ENCODE measurements at regions not wholly inside any gene's neighbourhood (a gene's known extent, or its start where the extent isn't known, plus 50 kb on each side); places are given as distances from the start of the nearest gene placed in this dataset.
"Not testable (repeated sequence)": the region's sequence is repeated elsewhere in the genome, so short reads cannot be mapped to it uniquely, and the experiment has no call there.

DNA sequence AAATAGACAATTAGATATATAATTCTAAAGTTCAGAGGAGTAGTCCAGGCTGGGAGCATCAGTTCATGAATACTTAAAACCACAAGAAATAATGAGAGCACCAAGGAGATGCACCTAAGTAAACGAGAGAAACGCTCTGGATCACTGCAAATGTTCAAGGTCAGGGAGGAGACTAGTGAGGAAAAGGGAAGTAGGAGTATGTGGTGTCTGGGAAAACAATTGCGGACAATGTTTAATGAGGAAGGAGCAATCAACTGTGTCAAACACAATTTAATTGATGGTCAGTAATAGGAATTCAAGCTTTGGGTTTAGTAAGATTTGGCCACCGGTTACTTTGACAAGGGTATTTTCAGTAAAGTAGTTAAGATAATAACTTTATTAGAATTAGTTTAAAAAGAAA lies 652.2 kb downstream of the DACH1 start:
- no peak for DNase-seq (ENCODE audit: low spot score)

GRCh38 chr13:71214357-71214756 lies 652.6 kb downstream of the DACH1 start:
- DNase-seq (ENCODE audit: low spot score): no peak

DNA sequence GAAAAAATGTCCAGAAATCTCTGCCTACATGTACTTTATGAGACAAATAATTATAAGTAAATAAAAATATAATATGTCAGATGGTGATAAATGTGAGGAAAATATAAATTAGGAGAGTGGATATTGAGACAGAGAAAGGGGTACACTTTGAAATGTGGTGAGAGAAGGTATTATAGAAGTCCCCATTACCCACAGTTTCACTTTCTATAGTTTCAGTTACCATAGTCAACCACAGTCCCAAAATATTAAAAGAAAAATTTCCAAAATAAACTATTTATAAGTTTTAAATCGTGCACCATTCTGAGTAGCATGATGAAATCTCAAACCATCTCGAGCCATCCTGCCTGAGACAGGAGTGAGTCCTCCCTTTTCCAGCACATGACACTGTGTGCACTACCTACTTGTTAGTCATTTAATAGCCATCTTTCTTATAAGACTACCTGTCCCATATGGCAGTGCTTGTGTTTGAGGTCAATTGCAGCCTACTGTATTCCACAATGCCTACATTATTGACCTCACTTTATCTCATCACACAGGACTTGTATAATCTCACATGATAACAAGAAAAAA lies 653.7 kb downstream of the DACH1 start:
- no peak for DNase-seq (ENCODE audit: low spot score)

DNA sequence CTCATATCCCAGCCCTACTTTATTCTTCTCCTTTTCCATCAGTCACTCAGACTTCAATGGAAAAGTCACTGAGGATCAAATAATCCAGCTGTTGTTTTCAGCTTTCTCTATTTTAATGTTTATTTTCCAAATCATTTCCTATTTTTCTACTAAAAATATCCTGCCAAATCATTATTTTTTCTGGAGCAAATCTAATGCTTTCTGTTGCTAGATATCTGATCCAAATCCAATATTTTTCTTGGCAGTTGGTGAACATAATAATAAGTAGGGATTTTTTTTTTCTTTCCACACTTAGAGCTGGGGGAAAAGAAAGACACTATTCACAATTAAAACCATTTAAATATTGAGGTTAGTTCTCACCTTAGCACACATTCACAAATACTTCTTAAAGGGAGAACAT lies 656.1 kb downstream of the DACH1 start:
- no peak for DNase-seq (ENCODE audit: low spot score)

DNA sequence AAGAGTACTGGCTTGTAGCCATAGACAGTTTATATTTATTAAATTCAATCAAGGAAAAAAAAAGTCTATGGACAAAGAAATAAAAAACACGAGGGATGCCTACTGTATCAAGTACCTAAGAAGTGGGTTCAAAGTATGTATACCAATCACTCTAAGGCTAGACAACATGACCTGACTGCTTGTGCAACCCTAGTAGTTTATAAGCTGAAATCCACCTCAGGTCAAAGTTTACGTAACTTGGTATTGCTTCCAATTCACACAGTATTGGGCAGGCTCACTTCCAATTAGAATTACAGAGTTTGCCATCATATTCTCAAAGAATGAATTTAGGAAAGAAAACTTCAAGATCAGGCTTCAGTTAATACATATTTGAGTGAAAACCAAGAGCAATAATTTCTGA lies 657.8 kb downstream of the DACH1 start:
- no peak for DNase-seq (ENCODE audit: low spot score)

DNA sequence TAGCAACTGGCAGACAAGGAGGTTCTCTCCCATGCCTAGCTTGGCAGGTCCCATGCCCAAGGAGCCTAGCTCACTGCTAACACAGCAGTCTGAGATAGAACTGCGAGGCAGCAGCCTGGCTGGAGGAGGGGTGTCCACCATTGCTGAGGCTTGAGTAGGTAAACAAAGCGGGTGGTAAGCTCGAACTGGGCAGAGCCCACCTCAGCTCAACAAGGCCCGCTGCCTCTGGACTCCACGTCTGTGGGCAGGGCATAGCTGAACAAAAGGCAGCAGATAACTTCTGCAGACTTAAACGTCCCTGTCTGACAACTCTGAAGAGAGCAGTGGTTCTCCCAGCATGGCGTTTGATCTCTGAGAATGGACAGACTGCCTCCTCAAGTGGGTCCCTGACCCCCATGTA lies 682.4 kb downstream of the DACH1 start:
- not testable (repeated sequence) for DNase-seq (ENCODE audit: low spot score)

DNA sequence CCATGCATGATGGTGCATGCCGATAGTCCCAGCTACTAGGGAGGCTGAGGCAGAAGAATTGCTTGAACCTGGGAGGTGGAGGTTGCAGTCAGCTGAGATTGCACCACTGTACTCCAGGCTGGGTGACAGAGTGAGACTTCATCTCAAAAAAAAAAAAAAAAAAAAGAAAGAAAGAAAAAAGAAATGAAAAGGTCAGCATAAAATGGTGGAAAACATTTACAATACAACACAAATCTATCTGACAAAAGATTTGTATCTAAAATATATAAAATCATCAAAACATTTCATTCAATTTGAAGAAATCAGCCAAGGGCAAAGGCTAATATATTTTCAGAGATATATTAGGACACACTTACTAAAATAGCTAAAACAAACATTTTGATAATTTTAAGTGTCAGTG lies 683.7 kb downstream of the DACH1 start:
- not testable (repeated sequence) for DNase-seq (ENCODE audit: low spot score)

DNA sequence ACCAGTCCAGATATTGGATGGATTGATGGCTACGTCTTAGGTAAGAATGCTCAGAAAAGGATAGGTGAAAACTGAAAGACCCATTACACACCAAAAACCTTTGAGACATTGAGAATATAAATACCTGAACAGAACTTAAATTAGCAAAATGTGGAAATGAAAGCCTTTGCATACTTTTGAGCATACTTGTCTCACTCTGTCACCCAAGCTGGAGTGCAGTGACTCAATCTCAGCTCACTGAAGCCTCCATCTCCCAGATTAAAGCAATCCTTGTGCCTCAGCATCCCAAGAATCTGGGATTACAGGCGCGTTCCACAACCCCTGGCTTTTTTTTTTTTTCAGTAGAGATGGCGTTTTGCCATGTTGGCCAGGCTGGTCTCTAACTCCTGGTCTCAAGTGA lies 695.3 kb downstream of the DACH1 start:
- DNase-seq (ENCODE audit: low spot score): no peak

- no peak for DNase-seq (ENCODE audit: low spot score)
Observed at GRCh38 chr13:71169180-71169579, 697.8 kb downstream of the DACH1 start.

GRCh38 chr13:71156550-71156949 lies 710.5 kb downstream of the DACH1 start:
- no peak for DNase-seq (ENCODE audit: low spot score)

GRCh38 chr13:71149498-71150363 lies 717.3 kb downstream of the DACH1 start:
- no peak for DNase-seq (ENCODE audit: low spot score)

GRCh38 chr13:71149046-71149445 lies 718.0 kb downstream of the DACH1 start:
- no peak for DNase-seq (ENCODE audit: low spot score)

DNA sequence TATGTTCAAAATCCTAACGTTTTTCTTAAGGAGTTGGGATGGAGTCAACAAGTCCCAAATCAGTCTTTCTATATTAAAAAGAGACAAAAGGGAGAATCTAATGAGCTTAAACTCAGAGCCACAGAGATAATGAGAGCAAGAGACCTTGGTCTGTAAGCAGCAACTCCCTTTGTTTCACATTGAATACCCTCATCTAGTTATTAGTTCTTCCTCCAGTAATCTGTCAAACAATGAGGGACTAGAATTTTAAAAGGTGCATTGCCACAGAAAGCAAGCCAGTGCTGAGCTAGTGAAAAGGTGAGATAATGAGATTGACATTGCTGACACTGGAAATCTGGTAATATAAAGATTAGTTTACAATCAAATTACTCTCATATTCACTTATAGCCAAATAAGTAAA lies 718.6 kb downstream of the DACH1 start:
- DNase-seq (ENCODE audit: low spot score): no peak

- DNase-seq (ENCODE audit: low spot score): no peak
Observed at GRCh38 chr13:71144883-71145282, 722.1 kb downstream of the DACH1 start.

DNA sequence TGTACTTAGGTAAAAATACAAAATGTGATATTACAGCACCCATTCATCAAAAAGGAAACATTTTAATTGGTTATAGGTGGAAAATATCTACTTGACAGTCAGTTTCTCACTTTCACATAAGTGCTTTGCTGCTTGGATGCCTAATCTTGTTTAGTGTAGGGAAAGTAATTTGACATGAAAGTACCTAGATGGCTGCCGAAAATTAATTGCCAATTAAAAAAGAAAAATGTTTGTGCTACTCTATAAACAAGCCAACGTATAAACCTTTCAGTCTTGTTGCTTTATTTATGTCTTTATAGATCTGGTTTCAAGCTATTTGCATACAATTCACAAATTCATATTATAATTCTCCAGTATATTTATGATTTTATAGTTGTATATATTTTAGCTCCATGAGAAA lies 729.9 kb downstream of the DACH1 start:
- DNase-seq (ENCODE audit: low spot score): no peak

DNA sequence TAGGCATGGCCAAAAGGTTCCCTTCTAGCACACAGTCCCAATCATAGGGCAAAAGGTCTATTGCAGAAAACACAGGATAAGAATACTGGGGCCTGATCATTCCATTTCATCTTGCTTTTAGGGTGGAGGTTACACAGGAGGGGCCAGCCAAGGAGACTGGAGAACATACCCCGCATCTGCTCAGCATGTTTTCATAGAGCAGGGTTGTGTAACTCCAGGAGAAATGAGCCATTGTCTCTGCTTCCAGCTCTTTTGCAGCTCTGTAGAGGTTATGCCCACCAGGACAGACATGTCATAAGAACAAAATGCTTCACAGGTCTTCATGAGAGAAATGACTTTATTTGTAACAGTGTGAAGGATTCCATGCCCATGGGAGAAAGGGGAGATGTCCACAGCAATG lies 742.8 kb downstream of the DACH1 start:
- no peak for DNase-seq (ENCODE audit: low spot score)

DNA sequence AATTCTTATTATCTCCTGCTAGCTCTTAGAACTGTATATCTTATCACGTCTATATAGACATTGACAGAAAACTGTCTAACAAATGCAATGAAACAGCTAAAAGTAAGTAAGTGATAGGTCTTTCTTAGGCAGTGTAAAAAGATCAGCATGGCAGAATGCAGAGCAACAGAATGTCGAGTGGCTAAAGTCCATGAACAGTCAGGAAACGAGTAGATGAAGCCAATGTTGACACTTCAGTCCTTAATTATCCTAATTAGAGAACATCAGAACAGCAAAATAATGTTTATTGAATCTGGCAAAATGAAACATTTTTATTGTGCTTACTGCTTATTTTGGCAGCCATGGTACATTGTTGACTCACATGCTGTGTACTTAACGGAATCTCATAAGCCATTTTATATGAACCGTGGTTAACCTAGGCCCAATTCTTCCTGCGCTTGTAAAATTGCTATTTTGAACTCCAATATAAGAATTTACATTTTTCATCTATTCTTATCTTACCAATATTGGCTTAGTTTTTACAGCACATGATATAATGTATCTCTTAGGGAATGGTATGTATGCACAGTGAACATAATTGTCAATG lies 748.1 kb downstream of the DACH1 start:
- DNase-seq (ENCODE audit: low spot score): no peak

DNA sequence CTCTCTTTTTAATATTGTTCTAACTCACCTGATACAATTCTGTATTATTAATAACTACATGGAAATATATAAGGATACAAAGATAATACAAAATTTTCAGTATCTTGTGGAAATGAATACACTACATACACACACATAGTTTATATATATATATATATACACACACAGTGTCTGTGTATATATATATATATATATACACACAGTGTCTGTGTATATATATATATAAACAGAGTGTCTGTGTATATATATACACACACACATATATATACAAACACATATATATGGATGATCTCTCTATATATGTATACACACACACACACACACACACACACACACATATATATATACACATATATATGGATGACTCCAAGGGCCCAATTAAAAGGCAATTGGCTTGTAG lies 749.1 kb downstream of the DACH1 start:
- DNase-seq (ENCODE audit: low spot score): no peak

DNA sequence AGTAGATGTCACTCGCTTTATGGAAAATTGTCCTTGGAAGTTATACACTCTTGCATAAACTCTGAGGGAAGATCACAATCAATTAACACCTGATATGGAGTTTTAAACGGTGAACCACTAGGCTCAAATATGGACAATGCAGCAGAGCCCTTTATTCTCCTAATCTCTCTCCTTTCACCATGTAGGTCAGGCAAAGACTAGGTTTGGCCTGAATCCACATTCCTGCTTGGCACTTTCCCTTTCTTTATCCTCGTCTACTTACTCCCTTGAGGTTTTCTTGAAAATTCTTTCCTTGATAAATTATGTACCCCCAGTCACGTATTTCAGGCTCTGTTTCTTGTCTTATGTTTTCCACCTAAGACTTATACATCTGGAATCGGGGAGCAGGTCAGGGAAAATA lies 751.7 kb downstream of the DACH1 start:
- no peak for DNase-seq (ENCODE audit: low spot score)

- DNase-seq (ENCODE audit: low spot score): no peak
Observed at GRCh38 chr13:71096421-71096820, 770.6 kb downstream of the DACH1 start.

- no peak for DNase-seq (ENCODE audit: low spot score)
Observed at GRCh38 chr13:71090990-71091389, 776.0 kb downstream of the DACH1 start.

GRCh38 chr13:71089056-71089455 lies 777.9 kb downstream of the DACH1 start:
- DNase-seq (ENCODE audit: low spot score): no peak

DNA sequence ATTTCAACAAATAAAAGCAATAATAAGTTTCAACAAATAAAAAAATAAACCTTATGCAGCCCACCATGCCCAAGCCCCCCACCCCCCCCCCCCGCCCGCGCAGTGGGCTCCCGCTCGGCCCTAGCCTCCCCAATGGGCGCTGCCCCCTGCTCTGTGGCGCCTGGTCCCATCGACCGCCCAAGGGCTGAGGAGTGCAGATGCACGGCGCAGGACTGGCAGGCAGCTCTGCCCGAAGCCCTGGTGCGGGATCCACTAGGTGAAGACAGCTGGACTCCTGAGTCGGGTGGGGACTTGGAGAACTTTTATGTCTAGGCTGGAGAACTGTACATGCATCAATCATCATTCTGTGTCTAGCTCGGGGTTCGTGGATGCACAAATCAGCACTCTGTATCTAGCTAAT lies 779.6 kb downstream of the DACH1 start:
- DNase-seq (ENCODE audit: low spot score): no peak

GRCh38 chr13:71087006-71087405 lies 780.0 kb downstream of the DACH1 start:
- no peak for DNase-seq (ENCODE audit: low spot score)
